Spinal cord (tissue), 9 donors: ENCODE measurements at regions not wholly inside any gene's neighbourhood (a gene's known extent, or its start where the extent isn't known, plus 50 kb on each side); places are given as distances from the start of the nearest gene placed in this dataset.
"Not testable (repeated sequence)": the region's sequence is repeated elsewhere in the genome, so short reads cannot be mapped to it uniquely, and the experiment has no call there.

ENCODE experiments used
- DNase-seq, 6 donors: peaks; one replicate each; pipeline versions ENCODE4 v3.0.0 to v3.0.0-alpha.2; 2013 to 2015; ENCODE audit warnings: low spot score in 6 of 6, low read depth in 4 of 6
- H3K27ac ChIP-seq: one replicate; pipeline ENCODE4 v1.5.1; 2013; ENCODE audit warnings: low read depth, low read length, control low read depth
- H3K27me3 ChIP-seq: one replicate; pipeline ENCODE4 v1.6.1; 2013; ENCODE audit warnings: low read length; ENCODE audit not compliant: control insufficient read depth, insufficient read depth
- H3K36me3 ChIP-seq: one replicate; pipeline ENCODE4 v1.6.1; 2013; ENCODE audit warnings: low read length; ENCODE audit not compliant: control insufficient read depth, insufficient read depth
- H3K4me1 ChIP-seq: one replicate; pipeline ENCODE4 v1.6.1; 2013; ENCODE audit warnings: low read length; ENCODE audit not compliant: control insufficient read depth, insufficient read depth
- H3K4me3 ChIP-seq: one replicate; pipeline ENCODE4 v1.5.1; 2013; ENCODE audit warnings: low read depth, low read length, control low read depth
- H3K9me3 ChIP-seq: one replicate; pipeline ENCODE4 v1.6.1; 2013; ENCODE audit warnings: low read length; ENCODE audit not compliant: control insufficient read depth, insufficient read depth
- WGBS: methylation state at CpG from one replicate; pipeline ENCODE4 v1.1.5; 2013; ENCODE audit warnings: missing lambda C conversion rate; ENCODE audit not compliant: insufficient coverage; 5-methylcytosine and 5-hydroxymethylcytosine counted together
- donor health status: healthy.

DNA sequence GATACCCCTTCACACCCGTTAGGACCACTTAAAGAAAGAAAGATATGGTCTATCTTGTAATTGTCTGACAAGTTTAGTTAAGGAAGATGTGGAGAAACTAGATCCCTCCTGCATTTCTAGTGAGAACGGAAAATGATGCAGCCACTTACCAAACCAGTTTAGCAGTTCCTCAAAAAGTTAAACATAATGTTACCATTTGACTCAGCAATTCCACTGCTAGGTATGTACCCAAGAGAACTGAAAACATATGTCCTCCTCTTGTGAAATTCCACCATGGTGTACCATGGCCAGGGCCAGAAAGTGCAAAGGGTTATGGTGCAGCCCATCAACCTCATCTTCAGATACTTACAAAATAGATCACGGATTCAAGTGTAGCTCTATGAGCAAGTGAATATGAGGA lies 79.0 kb upstream of the ID2 start:
- 86% methylated on average over 1 of the region's 3 CpGs for WGBS
- Histone ChIP-seq H3K27ac (no peak overlapping the region), H3K4me3 (no peak overlapping the region), H3K36me3 (no peaks in the 10 kb centered on the region), H3K4me1 (peaks cover under 1% of the 10 kb centered on the region), H3K9me3 (no peaks in the 10 kb centered on the region), H3K27me3 (no peaks in the 10 kb centered on the region)
- DNase-seq, result no peak

DNA sequence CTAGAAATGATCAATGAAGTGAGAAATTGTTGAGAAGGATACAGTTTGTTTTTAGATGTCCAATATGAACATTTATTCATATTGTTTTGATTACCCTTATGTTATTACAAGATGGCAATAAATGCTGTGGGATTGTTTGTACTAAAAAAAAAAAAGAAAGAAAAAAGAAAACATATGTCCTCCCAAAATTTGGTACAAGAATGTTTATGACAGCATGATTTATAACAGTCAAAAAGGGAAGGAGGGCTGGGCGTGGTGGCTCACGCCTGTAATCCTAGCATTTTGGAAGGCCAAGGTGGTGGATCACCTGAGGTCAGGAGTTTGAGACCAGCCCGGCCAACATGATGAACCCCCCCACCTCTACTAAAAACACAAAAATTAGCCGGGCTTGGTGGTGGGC lies 78.5 kb upstream of the ID2 start:
- not testable (repeated sequence) for H3K36me3 ChIP-seq, H3K4me1 ChIP-seq, H3K27me3 ChIP-seq, H3K27ac ChIP-seq, H3K9me3 ChIP-seq, DNase-seq, H3K4me3 ChIP-seq
- no CpG with 5 or more reads among the region's 4 CpGs for WGBS

- no CpG with 5 or more reads among the region's 2 CpGs for WGBS
- Histone ChIP-seq H3K27me3 (no peaks in the 10 kb centered on the region), H3K9me3 (no peaks in the 10 kb centered on the region), H3K4me3 (no peak overlapping the region), H3K36me3 (no peaks in the 10 kb centered on the region), H3K4me1 (no peaks in the 10 kb centered on the region), H3K27ac (no peak overlapping the region)
- no peak for DNase-seq
These were observed 77.6 kb upstream of the ID2 start for GRCh38 chr2:8604262-8604661.

GRCh38 chr2:8605351-8606065 lies 76.3 kb upstream of the ID2 start:
- WGBS, result 100% methylated on average over 3 of the region's 8 CpGs
- H3K27me3 ChIP-seq, result no peaks in the 10 kb centered on the region
- DNase-seq, result no peak

GRCh38 chr2:8606226-8606625 lies 75.6 kb upstream of the ID2 start:
- DNase-seq, result no peak
- no peak overlapping the region for H3K4me3 ChIP-seq
- WGBS, result 87% methylated on average over 6 of the region's 8 CpGs

More at GRCh38 chr2:8605351-8606065, 76.3 kb upstream of the ID2 start:
- no peaks in the 10 kb centered on the region for H3K36me3 ChIP-seq
- no peaks in the 10 kb centered on the region for H3K4me1 ChIP-seq
- no peaks in the 10 kb centered on the region for H3K9me3 ChIP-seq
- H3K4me3 ChIP-seq, result no peak overlapping the region
- no peak overlapping the region for H3K27ac ChIP-seq

GRCh38 chr2:8606649-8607550 lies 75.0 kb upstream of the ID2 start:
- 93% methylated on average over 17 of the region's 20 CpGs for WGBS
- Histone ChIP-seq H3K4me1 (no peaks in the 10 kb centered on the region), H3K27ac (no peak overlapping the region), H3K4me3 (no peak overlapping the region), H3K27me3 (no peaks in the 10 kb centered on the region), H3K9me3 (no peaks in the 10 kb centered on the region), H3K36me3 (no peaks in the 10 kb centered on the region)
- DNase-seq, result no peak

More at GRCh38 chr2:8606226-8606625, 75.6 kb upstream of the ID2 start:
- Histone ChIP-seq H3K36me3 (no peaks in the 10 kb centered on the region), H3K9me3 (no peaks in the 10 kb centered on the region), H3K27me3 (no peaks in the 10 kb centered on the region), H3K27ac (no peak overlapping the region), H3K4me1 (no peaks in the 10 kb centered on the region)

DNA sequence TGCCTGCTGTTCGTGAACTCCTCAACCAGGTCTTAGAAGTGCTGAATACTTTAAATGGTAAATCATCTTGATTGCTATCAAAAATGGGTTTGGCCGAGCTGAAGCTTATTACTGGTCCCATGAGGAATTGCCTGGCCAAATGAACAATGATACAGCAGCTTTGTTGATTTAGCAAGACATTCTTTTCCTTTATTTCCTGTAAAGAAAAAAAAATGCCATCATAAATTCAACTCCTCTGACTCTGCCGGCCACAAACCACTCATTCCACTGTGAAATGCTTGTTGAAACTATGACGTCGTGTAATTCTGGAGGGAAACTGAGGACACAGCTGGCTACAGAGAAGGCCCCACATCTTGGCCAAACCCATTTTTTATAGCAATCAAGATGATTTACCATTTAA lies 74.2 kb upstream of the ID2 start:
- WGBS, result 89% methylated on average over 4 of the region's 5 CpGs
- Histone ChIP-seq H3K4me1 (no peaks in the 10 kb centered on the region), H3K9me3 (no peaks in the 10 kb centered on the region), H3K4me3 (no peak overlapping the region), H3K27ac (no peak overlapping the region), H3K36me3 (no peaks in the 10 kb centered on the region), H3K27me3 (no peaks in the 10 kb centered on the region)
- no peak for DNase-seq

DNA sequence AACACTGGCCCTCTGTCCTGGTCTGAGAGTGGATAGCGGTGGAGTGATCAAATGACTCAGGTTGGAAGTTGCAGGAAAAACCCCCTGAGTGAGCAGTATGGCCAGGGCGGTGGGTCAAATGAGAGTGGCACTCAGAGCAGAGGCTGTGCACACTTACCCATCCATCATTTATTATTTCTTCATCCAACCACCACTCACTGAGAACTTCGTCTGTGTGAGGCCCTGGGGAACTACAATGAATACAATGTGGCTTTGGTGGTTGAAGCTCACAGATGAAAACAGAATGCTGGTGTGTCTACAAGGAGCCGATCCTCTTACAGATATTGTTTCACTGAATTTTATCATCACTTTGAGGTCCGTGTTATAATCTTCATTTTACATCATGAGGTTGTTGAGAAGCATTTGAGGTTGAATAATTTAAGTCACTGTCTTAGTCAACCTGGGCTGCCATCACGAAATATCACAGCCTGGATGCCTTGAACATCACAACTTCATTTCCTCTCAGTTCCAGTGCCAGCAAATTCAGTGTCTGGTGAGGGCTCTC lies 73.4 kb upstream of the ID2 start:
- Histone ChIP-seq H3K9me3 (no peaks in the 10 kb centered on the region), H3K27me3 (no peaks in the 10 kb centered on the region), H3K4me1 (no peaks in the 10 kb centered on the region), H3K36me3 (no peaks in the 10 kb centered on the region), H3K4me3 (no peak overlapping the region), H3K27ac (no peak overlapping the region)
- WGBS, result 100% methylated on average over 3 of the region's 6 CpGs
- no peak for DNase-seq

GRCh38 chr2:8609357-8609811 lies 72.5 kb upstream of the ID2 start:
- no peaks in the 10 kb centered on the region for H3K4me1 ChIP-seq
- H3K27ac ChIP-seq, result no peak overlapping the region
- no peak for DNase-seq
- H3K4me3 ChIP-seq, result no peak overlapping the region
- WGBS, result 45% methylated on average over 2 of the region's 5 CpGs
- no peaks in the 10 kb centered on the region for H3K27me3 ChIP-seq
- H3K36me3 ChIP-seq, result no peaks in the 10 kb centered on the region
- H3K9me3 ChIP-seq, result no peaks in the 10 kb centered on the region
